ENCODE measurements at regions not wholly inside any gene's neighbourhood (a gene's known extent, or its start where the extent isn't known, plus 50 kb on each side); places are given as distances from the start of the nearest gene placed in this dataset.

DNA sequence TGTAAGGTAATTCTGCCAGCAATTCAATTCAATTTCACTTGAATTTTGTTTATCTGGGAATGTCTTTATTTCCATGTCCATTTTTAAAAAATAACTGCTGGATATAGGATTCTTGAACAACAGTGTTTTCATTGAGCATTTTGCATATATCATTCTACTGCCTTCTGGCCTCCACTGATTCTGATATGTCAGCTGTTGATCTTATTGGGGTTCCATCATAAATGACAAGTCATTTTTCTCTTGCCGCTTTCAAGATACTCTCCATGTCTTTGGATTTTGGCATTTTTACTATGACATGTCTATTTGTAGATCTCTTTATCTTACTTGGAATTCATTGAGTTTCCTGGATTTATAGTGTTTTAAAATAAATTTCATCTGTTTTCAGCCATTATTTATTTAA is 180.5 kb upstream of the LMNTD1 start:
- in situ Hi-C loops (cut with HindIII; ENCODE audit: low pct_ligation_motif_present, low pct_unique_long_range_greater_than_20kb, low sequenced_read_pairs): no loop called here

DNA sequence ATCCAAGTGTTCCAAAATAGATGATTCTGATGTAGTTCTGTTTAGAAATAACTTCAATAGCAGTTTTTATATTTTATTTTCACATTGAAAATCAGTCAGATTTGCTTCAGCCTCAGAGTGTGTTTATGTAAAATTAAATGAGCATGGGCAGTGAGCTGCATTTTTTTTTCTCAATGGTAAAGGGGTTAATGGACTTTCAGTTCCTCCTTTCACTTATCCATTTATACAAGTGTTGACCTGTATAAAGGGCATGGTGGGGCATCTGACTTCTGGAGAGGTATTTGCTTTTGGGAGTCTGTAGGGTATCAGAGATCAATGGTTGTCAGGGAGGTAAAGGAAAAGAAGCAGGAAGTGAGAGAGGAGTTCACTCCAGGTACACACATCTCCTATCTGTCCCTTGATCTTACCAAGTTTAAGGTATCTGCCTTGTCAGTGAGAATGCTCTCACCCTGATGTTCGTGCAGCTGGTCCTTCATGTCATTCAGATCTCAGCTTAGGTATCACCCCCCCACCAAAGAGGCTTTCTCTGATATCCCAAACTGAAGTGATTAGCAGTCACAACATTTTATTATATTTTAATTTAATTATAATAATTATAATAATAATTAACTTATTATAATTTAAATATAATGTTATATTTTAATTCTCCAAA is 181.6 kb upstream of the LMNTD1 start:
- no peak for DNase-seq
- in situ Hi-C loops (cut with HindIII; ENCODE audit: low pct_ligation_motif_present, low pct_unique_long_range_greater_than_20kb, low sequenced_read_pairs): no loop called here

More for the DNA sequence above, 180.5 kb upstream of the LMNTD1 start:
- no peak for DNase-seq

DNA sequence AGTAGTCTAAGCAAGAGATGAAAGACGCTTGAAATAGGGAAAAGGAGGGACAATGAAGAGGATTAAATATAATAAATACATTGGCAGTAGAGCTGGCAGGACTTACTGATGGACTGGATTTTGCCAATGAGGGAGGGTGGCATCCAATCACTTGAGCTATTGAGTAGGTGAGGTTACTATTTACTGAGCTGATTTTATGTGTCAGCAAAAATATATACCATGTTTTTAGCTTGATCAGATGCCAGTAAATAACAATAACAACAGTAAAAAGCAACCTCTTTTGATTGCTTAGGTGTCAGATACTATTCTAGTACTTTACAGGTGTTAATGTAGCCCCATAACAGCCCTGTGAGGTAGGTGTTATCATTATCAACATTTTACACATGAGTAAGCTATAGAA is 187.5 kb upstream of the LMNTD1 start:
- no peak for DNase-seq
- in situ Hi-C loops (cut with HindIII; ENCODE audit: low pct_ligation_motif_present, low pct_unique_long_range_greater_than_20kb, low sequenced_read_pairs): no loop called here

GRCh38 chr12:25741917-25742316 is 188.8 kb upstream of the LMNTD1 start:
- in situ Hi-C loops (cut with HindIII; ENCODE audit: low pct_ligation_motif_present, low pct_unique_long_range_greater_than_20kb, low sequenced_read_pairs): no loop called here

GRCh38 chr12:25743679-25744215 is 190.7 kb upstream of the LMNTD1 start:
- in situ Hi-C loops (cut with HindIII; ENCODE audit: low pct_ligation_motif_present, low pct_unique_long_range_greater_than_20kb, low sequenced_read_pairs): no loop called here
- no peak for DNase-seq

More at GRCh38 chr12:25741917-25742316, 188.8 kb upstream of the LMNTD1 start:
- no peak for DNase-seq

DNA sequence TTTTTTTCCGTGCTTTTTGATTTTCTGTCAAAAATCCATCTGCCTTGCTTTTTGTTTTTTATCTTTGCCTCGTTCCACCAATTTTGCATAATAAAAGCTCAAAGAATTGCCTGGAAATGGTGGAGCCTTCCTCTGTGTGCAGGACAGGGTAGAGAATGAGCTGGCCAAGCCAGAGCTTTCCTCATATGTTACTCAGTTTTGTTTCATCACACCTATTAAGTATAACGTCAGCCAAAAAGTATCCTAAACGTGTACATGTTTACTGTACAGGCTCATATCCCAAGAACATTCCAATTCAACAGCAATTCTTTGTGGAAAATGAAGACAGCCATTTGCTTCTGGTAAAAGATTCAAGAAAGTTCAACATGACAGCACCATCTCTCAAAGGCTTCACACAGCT is 191.2 kb upstream of the LMNTD1 start:
- in situ Hi-C loops (cut with HindIII; ENCODE audit: low pct_ligation_motif_present, low pct_unique_long_range_greater_than_20kb, low sequenced_read_pairs): no loop called here
- DNase-seq: no peak

DNA sequence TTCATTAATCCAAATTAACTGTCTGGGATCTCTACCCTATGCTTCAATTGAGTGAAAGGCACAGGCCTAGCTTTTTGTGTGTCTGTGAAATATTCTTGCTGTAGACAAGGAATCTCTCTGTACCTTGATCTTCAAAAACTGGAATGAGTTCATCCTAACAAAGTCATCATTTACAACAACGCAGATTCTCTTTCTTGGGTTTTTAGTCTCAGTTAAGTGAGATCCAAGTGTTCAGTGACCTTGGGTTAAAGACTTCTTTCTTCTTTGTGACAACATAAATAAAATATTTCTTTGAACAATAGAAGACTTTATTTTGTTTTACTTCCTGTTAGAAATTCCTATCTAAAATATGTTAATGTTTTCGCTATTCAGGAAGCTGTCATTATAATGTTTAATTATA is 192.2 kb upstream of the LMNTD1 start:
- in situ Hi-C loops (cut with HindIII; ENCODE audit: low pct_ligation_motif_present, low pct_unique_long_range_greater_than_20kb, low sequenced_read_pairs): no loop called here
- DNase-seq: no peak

- in situ Hi-C loops (cut with HindIII; ENCODE audit: low pct_ligation_motif_present, low pct_unique_long_range_greater_than_20kb, low sequenced_read_pairs): no loop called here
- DNase-seq: no peak
Measured at GRCh38 chr12:25746131-25746530, 193.0 kb upstream of the LMNTD1 start.

DNA sequence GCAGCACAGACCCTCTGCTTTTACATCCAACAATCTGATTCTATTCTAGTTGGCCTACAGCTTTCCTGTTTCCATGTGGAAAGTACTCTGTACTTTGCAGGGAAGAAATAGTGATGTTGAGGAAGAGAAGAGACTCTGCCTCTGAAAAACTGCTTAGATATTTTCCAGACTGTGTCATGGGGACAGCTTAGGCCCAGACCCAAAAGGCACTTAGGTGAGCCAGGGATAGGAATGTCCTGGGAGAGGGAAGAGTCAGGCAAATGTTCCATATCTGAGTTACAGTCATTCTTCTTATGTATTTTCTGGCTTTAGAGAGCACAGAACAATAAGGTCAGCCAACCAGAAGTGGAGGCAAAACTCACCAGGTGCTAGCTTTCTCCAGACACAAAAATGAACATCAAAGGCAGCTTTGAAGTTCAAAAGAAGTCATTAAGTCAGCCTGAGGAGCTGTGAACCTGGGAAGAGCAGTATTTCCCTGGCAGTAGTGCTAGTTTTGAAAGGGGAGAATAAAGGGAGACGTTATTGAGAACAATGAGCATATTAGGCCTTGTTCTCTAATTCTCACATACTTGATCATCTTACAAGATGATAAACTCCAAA is 199.7 kb upstream of the LMNTD1 start:
- no peak for DNase-seq
- in situ Hi-C loops (cut with HindIII; ENCODE audit: low pct_ligation_motif_present, low pct_unique_long_range_greater_than_20kb, low sequenced_read_pairs): no loop called here

GRCh38 chr12:25755136-25755970 is 202.3 kb upstream of the LMNTD1 start:
- in situ Hi-C loops (cut with HindIII; ENCODE audit: low pct_ligation_motif_present, low pct_unique_long_range_greater_than_20kb, low sequenced_read_pairs): no loop called here
- no peak for DNase-seq

DNA sequence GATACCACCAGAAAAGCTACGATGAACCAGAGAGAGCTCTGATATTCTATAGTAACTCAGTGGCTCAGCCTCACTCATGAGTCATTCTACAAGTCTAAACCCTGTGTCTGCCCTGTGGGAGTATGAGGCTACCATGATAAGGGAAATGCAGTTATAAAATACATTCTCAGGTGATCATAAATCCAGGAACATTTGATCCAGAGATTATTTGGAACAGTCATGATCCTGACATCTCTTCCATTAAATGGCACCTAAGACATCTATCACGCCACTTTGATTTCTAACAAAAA is 202.6 kb upstream of the RASSF8 start:
- no peak for DNase-seq
- in situ Hi-C loops (cut with HindIII; ENCODE audit: low pct_ligation_motif_present, low pct_unique_long_range_greater_than_20kb, low sequenced_read_pairs): no loop called here

DNA sequence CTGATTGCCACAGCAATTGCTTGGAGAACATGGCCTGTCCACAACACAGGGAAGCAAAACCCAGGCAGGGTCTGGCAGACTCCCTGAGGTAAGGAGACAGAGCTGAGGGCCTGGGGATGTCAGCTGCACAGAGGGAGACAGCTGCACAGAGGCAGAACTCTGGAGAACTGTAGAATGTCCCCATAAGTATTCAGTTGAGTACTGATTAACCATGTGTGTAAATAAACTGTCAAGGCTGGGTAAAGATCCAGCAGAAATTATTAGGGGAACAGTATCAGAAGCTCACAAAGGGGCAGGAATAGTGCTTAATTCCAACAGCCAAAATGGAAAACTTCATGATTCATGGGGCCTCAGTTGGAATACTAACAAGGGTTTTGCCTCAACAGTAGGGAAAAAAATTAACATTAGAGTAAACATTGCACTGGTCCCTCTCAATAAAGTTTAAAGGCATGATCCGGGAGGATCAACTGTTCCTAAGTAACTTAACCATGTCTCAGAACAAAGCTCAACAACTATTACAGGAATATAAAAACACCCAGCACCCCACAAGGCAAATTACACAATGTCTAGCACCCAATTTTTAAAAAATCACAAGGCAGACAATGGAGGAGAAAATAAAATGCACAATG is 201.3 kb upstream of the RASSF8 start:
- in situ Hi-C loops (cut with HindIII; ENCODE audit: low pct_ligation_motif_present, low pct_unique_long_range_greater_than_20kb, low sequenced_read_pairs): no loop called here
- no peak for DNase-seq

DNA sequence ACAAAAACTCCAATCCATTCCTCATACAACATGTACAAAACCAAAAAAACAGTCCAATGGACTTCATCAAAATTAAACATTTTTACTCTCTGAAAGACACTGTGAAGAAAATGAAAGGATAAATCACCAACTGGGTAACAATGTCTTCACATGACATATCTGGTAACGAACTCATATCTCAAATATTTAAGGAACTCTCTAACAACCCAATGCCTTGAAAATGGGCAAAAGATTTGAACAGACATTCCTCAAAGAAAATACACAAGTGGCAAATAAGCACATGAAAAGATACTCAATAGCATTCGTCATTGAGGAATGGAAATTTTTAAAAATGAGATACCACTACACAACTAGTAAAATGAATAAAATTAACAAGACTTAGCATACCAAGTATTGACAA is 198.7 kb upstream of the RASSF8 start:
- no peak for DNase-seq
- in situ Hi-C loops (cut with HindIII; ENCODE audit: low pct_ligation_motif_present, low pct_unique_long_range_greater_than_20kb, low sequenced_read_pairs): no loop called here

DNA sequence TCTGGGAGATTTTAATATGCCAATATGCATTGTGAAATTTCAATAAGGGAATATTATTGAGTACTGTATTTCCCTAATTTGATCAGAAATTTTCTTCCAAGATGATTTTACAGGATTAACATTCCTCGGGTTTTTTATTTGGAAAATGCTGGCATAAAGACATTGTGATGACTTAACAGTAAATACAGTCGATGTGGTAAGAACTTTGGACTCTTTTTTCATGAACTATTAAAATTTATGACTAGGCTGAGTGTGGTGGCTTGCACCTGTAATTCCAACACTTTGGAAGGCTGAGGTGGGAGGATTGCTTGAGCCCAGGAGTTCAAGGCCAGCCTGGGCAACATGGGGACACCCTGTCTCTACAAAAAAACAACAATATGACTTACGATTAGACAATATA is 197.1 kb upstream of the RASSF8 start:
- in situ Hi-C loops (cut with HindIII; ENCODE audit: low pct_ligation_motif_present, low pct_unique_long_range_greater_than_20kb, low sequenced_read_pairs): no loop called here
- DNase-seq: no peak

DNA sequence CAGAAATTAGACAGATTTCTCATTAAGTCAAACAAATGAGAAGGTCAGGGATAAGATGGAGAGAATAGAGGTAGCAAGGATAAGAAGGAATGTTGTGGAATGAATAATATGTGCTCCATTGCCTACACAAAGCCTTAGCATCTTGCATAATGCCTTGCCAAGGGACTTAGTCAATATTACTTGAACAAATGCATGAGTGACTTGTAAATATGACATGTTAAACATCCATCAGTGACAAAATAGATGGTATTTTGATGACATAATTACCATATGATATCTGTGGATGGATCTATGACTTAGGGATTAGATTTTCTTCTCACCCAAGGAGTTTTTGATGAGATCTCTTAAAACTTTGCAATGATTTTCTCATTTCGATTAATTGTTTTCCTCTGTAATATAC is 194.1 kb upstream of the RASSF8 start:
- in situ Hi-C loops (cut with HindIII; ENCODE audit: low pct_ligation_motif_present, low pct_unique_long_range_greater_than_20kb, low sequenced_read_pairs): no loop called here

DNA sequence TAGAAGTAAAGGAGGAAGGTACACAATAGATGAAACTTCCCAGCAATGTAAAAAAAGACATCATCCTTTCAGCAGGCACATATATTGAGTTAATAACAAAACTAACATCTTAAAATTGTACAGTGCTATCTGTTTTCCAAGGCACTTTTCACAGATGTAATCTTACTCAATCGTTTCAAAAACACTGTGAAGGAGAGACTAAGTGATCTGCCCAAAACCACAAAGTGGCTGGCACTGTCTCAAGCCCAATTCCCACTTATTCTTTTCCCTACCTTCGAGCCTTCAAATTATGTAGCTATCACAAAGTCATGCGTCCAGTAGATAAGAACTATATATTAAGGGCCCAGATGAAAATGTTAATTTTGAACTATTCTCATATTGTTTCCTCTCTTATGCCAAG is 193.6 kb upstream of the RASSF8 start:
- DNase-seq: no peak
- in situ Hi-C loops (cut with HindIII; ENCODE audit: low pct_ligation_motif_present, low pct_unique_long_range_greater_than_20kb, low sequenced_read_pairs): no loop called here

More for the DNA sequence above, 194.1 kb upstream of the RASSF8 start:
- DNase-seq: no peak

DNA sequence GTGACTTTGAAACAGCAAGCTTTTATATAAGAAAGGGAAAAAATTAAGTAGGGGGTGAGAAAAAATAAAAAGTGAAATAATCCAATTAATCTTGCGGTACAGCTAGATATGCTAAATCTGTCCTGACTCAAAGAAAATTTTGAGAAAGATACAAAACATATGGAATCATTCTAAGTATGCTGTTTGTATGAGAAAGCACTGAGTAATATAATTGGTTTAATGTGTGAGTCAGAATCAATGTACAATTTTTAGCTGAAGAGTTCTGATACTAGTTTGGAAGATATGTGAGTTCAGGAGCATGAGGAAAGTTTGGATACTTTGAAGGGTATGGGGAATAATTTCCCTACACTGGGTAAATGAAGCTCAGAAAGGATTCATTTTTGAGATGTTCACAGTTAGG is 190.9 kb upstream of the RASSF8 start:
- in situ Hi-C loops (cut with HindIII; ENCODE audit: low pct_ligation_motif_present, low pct_unique_long_range_greater_than_20kb, low sequenced_read_pairs): no loop called here
- DNase-seq: no peak

- DNase-seq: no peak
- in situ Hi-C loops (cut with HindIII; ENCODE audit: low pct_ligation_motif_present, low pct_unique_long_range_greater_than_20kb, low sequenced_read_pairs): no loop called here
Measured at GRCh38 chr12:25768151-25768550, 190.3 kb upstream of the RASSF8 start.

All from ACHN (cell line).